GM12878 (cell line): ENCODE measurements at regions not wholly inside any gene's neighbourhood (a gene's known extent, or its start where the extent isn't known, plus 50 kb on each side); places are given as distances from the start of the nearest gene placed in this dataset.

ENCODE experiments used
- ATAC-seq: fragments of 200-7000 bp; cut with Tn5 transposase; 3 replicates; pipeline ENCODE4 v1.9.1; 2020; ENCODE audit warnings: mild to moderate bottlenecking, moderate library complexity
- BruUV-seq: library from RNA; stranded (reverse); fragments of 400-500 nt; replicated peaks from 2 replicates; lab custom pipeline; 2021; lab: Mats Ljungman, UMichigan
- CTCF ChIA-PET: fragments of 300-600 bp; sonication (Branson Sonifier 250); formaldehyde crosslinking; extraction: SDS; loops from one replicate; lab custom pipeline; 2021; ENCODE audit warnings: inconsistent platforms; lab: Yijun Ruan, JAX
- POLR2A ChIA-PET: fragments of 350-600 bp; formaldehyde crosslinking; extraction: SDS; loops from one replicate; lab custom pipeline; 2021; ENCODE audit warnings: inconsistent platforms; lab: Charles Lee
- RAD21 ChIA-PET: fragments of 300-600 bp; sonication (Branson Sonifier 250); formaldehyde crosslinking; loops from one replicate; lab custom pipeline; 2023; ENCODE audit warnings: antibody characterized with exemption; ENCODE audit not compliant: unreplicated experiment; lab: Charles Lee
- SMC1A ChIA-PET: fragments of 300-600 bp; sonication (Branson Sonifier 250); formaldehyde crosslinking; loops from one replicate; lab custom pipeline; 2023; ENCODE audit not compliant: unreplicated experiment, uncharacterized antibody; lab: Charles Lee
- DNase-seq: peaks from one replicate; pipeline ENCODE4 v3.0.0-alpha.2; 2011; ENCODE audit warnings: low read depth, low spot score
- FAIRE-seq: peaks from 3 replicates; lab custom pipeline; 2011; peaks lifted over from hg19 to GRCh38; lab: Jason Lieb, UNC
- H2AFZ ChIP-seq: 2 replicates; pipeline ENCODE4 v1.6.0; 2011; ENCODE audit warnings: low read depth, low read length, control low read depth; ENCODE audit not compliant: control insufficient read depth
- H3K27ac ChIP-seq: 2 replicates; pipeline ENCODE4 v1.5.1; 2011; ENCODE audit warnings: control low read depth; ENCODE audit not compliant: control insufficient read depth, insufficient read depth
- H3K27me3 ChIP-seq, 2 experiments: replicated peaks in 1 of 2; 2 replicates each; pipeline versions ENCODE4 v1.6.0 to v1.6.1; 2011; ENCODE audit warnings: low read length in 1 of 2; ENCODE audit not compliant: control insufficient read depth in 2 of 2, insufficient read depth in 2 of 2
- H3K36me3 ChIP-seq, 2 experiments: 2 replicates each; pipeline ENCODE4 v1.5.1; 2011; ENCODE audit warnings: low read length in 1 of 2; ENCODE audit not compliant: control insufficient read depth in 2 of 2, insufficient read depth in 2 of 2
- H3K4me1 ChIP-seq: 2 replicates; pipeline ENCODE4 v1.6.1; 2011; ENCODE audit warnings: mild to moderate bottlenecking, low read length, moderate library complexity, mixed read lengths; ENCODE audit not compliant: control insufficient read depth, insufficient read depth
- H3K4me2 ChIP-seq: 2 replicates; pipeline ENCODE4 v1.6.0; 2011; ENCODE audit warnings: control low read depth; ENCODE audit not compliant: control insufficient read depth, insufficient read depth
- H3K4me3 ChIP-seq: fragments of 200-600 bp; sonication (generic); 2 replicates; pipeline ENCODE4 v1.5.1; 2016
- H3K79me2 ChIP-seq: 2 replicates; pipeline ENCODE4 v1.6.0; 2011; ENCODE audit warnings: low read length; ENCODE audit not compliant: control insufficient read depth, insufficient read depth
- H3K9ac ChIP-seq: 2 replicates; pipeline ENCODE4 v1.8.0; 2011; ENCODE audit warnings: low read length, control low read depth, mixed read lengths; ENCODE audit not compliant: control insufficient read depth, insufficient read depth
- H3K9me3 ChIP-seq: replicated peaks from 3 replicates; pipeline ENCODE4 v1.5.1; 2011; ENCODE audit warnings: mild to moderate bottlenecking, low read length; ENCODE audit not compliant: control insufficient read depth, insufficient read depth
- H4K20me1 ChIP-seq: 2 replicates; pipeline ENCODE4 v1.6.0; 2011; ENCODE audit not compliant: control insufficient read depth, insufficient read depth
- CBX5 ChIP-seq: sonication (generic); IDR thresholded peaks from 2 replicates; pipeline ENCODE4 v1.6.1; 2016; ENCODE audit warnings: low read depth, moderate library complexity, mild to moderate bottlenecking, inconsistent platforms
- EED ChIP-seq: sonication (generic); IDR thresholded peaks from 2 replicates; pipeline ENCODE4 v1.6.1; 2016; ENCODE audit warnings: antibody characterized with exemption, low read depth
- ETV6 ChIP-seq, 2 experiments: fragments of 450-650 bp in 1 of 2; IDR thresholded peaks in 1 of 2; conservative IDR thresholded peaks in 1 of 2; 2 replicates each; pipeline ENCODE4 v1.6.1; 2014; ENCODE audit warnings: antibody characterized with exemption in 1 of 2, borderline replicate concordance in 1 of 2, low read depth in 1 of 2, mild to moderate bottlenecking in 1 of 2, moderate library complexity in 1 of 2
- IRF4 ChIP-seq: IDR thresholded peaks from 2 replicates; pipeline ENCODE4 v1.6.1; 2011; ENCODE audit warnings: low read depth, low read length
- JUND ChIP-seq: IDR thresholded peaks from 2 replicates; pipeline ENCODE4 v1.6.1; 2012; ENCODE audit warnings: low read depth, mild to moderate bottlenecking, low read length, improper control_type of control experiment, moderate library complexity
- NFXL1 ChIP-seq: fragments of 450-650 bp; IDR thresholded peaks from 2 replicates; pipeline ENCODE4 v1.6.1; 2017; ENCODE audit warnings: antibody characterized with exemption, mild to moderate bottlenecking, borderline replicate concordance
- NFYB ChIP-seq: IDR thresholded peaks from 2 replicates; pipeline ENCODE4 v1.6.1; 2011; ENCODE audit warnings: low read depth, mild to moderate bottlenecking, low read length, improper control_type of control experiment, moderate library complexity; ENCODE audit not compliant: insufficient read depth
- RFX5 ChIP-seq: IDR thresholded peaks from 2 replicates; pipeline ENCODE4 v1.6.1; 2011; ENCODE audit warnings: low read depth, low read length, improper control_type of control experiment
- SMC3 ChIP-seq: IDR thresholded peaks from 2 replicates; pipeline ENCODE4 v1.6.1; 2011; ENCODE audit warnings: low read length, improper control_type of control experiment, borderline replicate concordance
- YY1 ChIP-seq: IDR thresholded peaks from 2 replicates; pipeline ENCODE4 v1.6.1; 2011; ENCODE audit warnings: low read depth, mild to moderate bottlenecking, low read length
- WGBS: methylation state at CpG from one replicate; pipeline ENCODE4 v1.1.6; 2016; ENCODE audit warnings: low lambda C conversion rate; ENCODE audit not compliant: insufficient replicate concordance, insufficient coverage; ENCODE audit errors: missing lambda C conversion rate; 5-methylcytosine and 5-hydroxymethylcytosine counted together
- in situ Hi-C: fragments of 300-500 bp; cut with MboI; formaldehyde crosslinking; loops from 9 replicates; pipeline ENCODE4 v1.14.3; 2018; ENCODE audit warnings: mixed read lengths
- intact Hi-C: fragments of 100-400 bp; cut with micrococcal nuclease; formaldehyde crosslinking; loops from one replicate; pipeline ENCODE4 v1.14.2; 2022; ENCODE audit not compliant: unreplicated experiment
- TF ChIP-seq, protein P1 (sequence below), 3 experiments: IDR thresholded peaks in 2 of 3; conservative IDR thresholded peaks in 1 of 3; 2 replicates each; pipeline ENCODE4 v1.5.1; 2011; ENCODE audit warnings: low read depth in 3 of 3, low read length in 3 of 3, mild to moderate bottlenecking in 3 of 3, control low read depth in 2 of 3, moderate library complexity in 2 of 3, inconsistent platforms in 1 of 3, mixed read lengths in 1 of 3; ENCODE audit not compliant: control insufficient read depth in 2 of 3, insufficient read depth in 1 of 3; ENCODE audit errors: extremely low read depth in 1 of 3
- TF ChIP-seq, protein P2 (sequence below): fragments of 450-650 bp; IDR thresholded peaks from 2 replicates; pipeline ENCODE4 v1.6.1; 2016; ENCODE audit warnings: mild to moderate bottlenecking
- TF ChIP-seq, protein P3 (sequence below): IDR thresholded peaks from 2 replicates; pipeline ENCODE4 v1.6.1; 2011; ENCODE audit warnings: borderline replicate concordance, low read depth, mild to moderate bottlenecking, moderate library complexity, low read length; ENCODE audit not compliant: insufficient read depth, poor library complexity, severe bottlenecking
- TF ChIP-seq, protein P4 (sequence below): fragments of 450-650 bp; conservative IDR thresholded peaks from 2 replicates; pipeline ENCODE4 v1.6.1; 2017; ENCODE audit warnings: mild to moderate bottlenecking, moderate library complexity

DNA sequence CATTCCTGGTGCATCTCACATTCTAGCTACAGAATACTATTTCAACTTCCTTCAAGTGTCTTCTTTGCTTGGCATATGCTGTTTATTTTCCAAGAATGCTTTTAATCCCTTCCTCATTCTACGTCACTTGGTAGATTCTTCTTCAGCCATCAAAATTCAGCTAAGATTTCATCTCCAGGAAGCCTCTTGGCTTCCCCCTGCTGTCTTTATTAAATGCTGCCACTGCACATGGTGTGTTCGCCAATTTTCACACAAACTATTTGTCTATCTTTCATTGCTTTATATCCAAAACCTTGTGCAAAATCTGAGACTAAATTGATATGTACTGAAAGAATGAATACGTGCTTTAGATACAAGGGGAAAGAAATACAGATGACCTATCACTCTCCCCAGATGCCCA is 253.0 kb downstream of the RFPL4B start (continued):
- TF ChIP-seq, protein P1, sequence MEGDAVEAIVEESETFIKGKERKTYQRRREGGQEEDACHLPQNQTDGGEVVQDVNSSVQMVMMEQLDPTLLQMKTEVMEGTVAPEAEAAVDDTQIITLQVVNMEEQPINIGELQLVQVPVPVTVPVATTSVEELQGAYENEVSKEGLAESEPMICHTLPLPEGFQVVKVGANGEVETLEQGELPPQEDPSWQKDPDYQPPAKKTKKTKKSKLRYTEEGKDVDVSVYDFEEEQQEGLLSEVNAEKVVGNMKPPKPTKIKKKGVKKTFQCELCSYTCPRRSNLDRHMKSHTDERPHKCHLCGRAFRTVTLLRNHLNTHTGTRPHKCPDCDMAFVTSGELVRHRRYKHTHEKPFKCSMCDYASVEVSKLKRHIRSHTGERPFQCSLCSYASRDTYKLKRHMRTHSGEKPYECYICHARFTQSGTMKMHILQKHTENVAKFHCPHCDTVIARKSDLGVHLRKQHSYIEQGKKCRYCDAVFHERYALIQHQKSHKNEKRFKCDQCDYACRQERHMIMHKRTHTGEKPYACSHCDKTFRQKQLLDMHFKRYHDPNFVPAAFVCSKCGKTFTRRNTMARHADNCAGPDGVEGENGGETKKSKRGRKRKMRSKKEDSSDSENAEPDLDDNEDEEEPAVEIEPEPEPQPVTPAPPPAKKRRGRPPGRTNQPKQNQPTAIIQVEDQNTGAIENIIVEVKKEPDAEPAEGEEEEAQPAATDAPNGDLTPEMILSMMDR (IDR thresholded peaks at IDR 0.05 in 2 of 3, conservative IDR thresholded peaks at IDR 0.05 in 1 of 3; ENCODE audit: control insufficient read depth in 2 of 3, extremely low read depth in 1 of 3, insufficient read depth in 1 of 3, low read depth in 3 of 3, low read length in 3 of 3) = no peak
- TF ChIP-seq ETV6 (conservative IDR thresholded peaks at IDR 0.05 in 1 of 2, IDR thresholded peaks at IDR 0.05 in 1 of 2; ENCODE audit: borderline replicate concordance in 1 of 2, low read depth in 1 of 2) (no peak), JUND (no peak), NFXL1 (no peak), NFYB (no peak), SMC3 (no peak)
- TF ChIP-seq, protein P2, sequence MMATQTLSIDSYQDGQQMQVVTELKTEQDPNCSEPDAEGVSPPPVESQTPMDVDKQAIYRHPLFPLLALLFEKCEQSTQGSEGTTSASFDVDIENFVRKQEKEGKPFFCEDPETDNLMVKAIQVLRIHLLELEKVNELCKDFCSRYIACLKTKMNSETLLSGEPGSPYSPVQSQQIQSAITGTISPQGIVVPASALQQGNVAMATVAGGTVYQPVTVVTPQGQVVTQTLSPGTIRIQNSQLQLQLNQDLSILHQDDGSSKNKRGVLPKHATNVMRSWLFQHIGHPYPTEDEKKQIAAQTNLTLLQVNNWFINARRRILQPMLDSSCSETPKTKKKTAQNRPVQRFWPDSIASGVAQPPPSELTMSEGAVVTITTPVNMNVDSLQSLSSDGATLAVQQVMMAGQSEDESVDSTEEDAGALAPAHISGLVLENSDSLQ = no peak
- TF ChIP-seq, protein P3, sequence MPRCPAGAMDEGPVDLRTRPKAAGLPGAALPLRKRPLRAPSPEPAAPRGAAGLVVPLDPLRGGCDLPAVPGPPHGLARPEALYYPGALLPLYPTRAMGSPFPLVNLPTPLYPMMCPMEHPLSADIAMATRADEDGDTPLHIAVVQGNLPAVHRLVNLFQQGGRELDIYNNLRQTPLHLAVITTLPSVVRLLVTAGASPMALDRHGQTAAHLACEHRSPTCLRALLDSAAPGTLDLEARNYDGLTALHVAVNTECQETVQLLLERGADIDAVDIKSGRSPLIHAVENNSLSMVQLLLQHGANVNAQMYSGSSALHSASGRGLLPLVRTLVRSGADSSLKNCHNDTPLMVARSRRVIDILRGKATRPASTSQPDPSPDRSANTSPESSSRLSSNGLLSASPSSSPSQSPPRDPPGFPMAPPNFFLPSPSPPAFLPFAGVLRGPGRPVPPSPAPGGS = no peak

DNA sequence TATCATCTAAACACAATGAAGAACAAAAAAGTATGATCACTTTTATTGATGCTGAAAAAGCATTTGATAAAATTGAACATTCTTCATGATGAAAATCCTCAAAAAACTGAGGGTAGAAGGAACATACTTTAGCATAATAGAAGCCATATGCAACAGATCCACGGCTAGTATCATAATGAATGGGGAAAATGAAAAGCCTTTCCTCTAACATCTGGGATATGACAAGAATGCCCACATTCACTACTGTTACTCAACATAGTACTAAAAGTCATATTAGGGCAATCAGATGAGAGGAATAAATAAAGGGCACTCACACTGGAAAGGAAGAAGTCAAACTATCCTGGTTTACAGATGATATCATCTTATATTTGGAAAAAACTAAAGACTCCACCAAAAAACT is 256.6 kb downstream of the RFPL4B start:
- no TSS peak for BruUV-seq
- ChIA-PET SMC1A (no interaction called here), CTCF (no interaction called here), RAD21 (no interaction called here), POLR2A (no interaction called here)
- Histone ChIP-seq H3K4me3 (no peak overlapping the region), H3K4me1 (no peaks in the 10 kb centered on the region), H3K4me2 (no peak overlapping the region), H3K27ac (no peak overlapping the region), H3K36me3 (no peaks in the 10 kb centered on the region), H3K9me3 (no peaks in the 10 kb centered on the region), H3K27me3 (no peaks in the 10 kb centered on the region), H3K9ac (no peak overlapping the region), H3K79me2 (no peaks in the 10 kb centered on the region), H2AFZ (no peak overlapping the region), H4K20me1 (no peaks in the 10 kb centered on the region)
- ATAC-seq (no peak), DNase-seq (no peak), FAIRE-seq (no peak)
- intact Hi-C loops = no loop called here
- in situ Hi-C loops = no loop called here
- WGBS = 29% methylated on average over 1 of the region's 1 CpG
- TF ChIP-seq, protein P4, sequence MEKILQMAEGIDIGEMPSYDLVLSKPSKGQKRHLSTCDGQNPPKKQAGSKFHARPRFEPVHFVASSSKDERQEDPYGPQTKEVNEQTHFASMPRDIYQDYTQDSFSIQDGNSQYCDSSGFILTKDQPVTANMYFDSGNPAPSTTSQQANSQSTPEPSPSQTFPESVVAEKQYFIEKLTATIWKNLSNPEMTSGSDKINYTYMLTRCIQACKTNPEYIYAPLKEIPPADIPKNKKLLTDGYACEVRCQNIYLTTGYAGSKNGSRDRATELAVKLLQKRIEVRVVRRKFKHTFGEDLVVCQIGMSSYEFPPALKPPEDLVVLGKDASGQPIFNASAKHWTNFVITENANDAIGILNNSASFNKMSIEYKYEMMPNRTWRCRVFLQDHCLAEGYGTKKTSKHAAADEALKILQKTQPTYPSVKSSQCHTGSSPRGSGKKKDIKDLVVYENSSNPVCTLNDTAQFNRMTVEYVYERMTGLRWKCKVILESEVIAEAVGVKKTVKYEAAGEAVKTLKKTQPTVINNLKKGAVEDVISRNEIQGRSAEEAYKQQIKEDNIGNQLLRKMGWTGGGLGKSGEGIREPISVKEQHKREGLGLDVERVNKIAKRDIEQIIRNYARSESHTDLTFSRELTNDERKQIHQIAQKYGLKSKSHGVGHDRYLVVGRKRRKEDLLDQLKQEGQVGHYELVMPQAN = no peak
- TF ChIP-seq YY1 (no peak), IRF4 (no peak), EED (no peak), CBX5 (no peak), RFX5 (no peak)
